ENCODE measurements at regions not wholly inside any gene's neighbourhood (a gene's known extent, or its start where the extent isn't known, plus 50 kb on each side); places are given as distances from the start of the nearest gene placed in this dataset.

DNA sequence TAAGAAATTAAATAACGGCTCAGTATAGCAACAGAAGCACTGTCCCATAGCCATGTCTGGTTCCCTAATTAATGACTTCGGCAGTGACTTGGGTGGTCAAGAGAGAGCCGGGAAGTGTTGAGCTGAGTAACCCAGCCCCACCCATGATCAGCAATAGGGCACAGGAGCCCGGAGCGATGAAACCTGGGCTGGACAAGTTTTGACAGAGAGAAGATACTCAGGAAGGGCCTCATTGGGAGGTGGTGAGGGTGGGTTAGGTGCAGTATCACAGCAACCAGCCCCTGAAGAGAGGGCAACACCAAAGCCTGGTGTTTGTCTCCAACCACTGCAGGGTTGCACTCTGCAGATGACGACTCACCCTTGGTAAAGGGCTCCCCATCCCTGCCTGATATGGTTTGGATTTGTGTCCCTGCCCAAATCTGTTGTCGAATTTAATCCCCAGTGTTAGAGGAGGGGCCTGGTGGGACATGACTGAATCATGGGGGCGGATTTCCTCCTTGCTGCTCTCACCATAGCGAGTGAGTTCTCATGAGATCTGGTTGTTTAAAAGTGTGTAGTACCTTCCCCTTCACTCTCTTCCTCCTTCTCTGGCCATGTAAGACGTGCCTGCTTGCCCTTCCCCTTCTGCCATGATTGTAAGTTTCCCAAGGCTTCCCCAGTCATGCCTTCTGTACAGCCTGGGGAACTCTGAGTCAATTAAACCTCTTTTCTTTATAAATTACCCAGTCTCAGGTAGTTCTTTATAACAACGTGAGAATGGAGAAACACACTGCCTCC is 124.9 kb upstream of the MED13L start:
- no peak for DNase-seq (ENCODE audit: low spot score)

DNA sequence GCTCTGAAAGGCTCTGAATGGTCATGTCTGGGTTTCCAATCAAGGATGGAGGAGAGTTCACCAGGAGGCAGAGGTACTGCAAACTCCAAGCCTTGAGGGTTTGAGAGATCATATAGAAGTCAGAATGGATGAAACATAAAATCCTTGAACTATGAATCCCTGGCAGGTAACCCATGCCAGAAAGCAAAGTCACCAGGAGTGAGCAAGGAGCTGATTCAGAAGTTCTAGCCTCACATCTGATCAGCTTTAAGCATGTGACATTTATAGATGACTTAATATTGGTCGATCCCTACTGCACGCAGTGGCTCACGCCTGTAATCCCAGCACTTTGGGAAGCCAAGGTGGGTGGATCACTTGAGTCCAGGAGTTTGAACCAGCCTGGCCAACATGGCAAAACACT is 126.1 kb upstream of the MED13L start:
- DNase-seq (ENCODE audit: low spot score): no peak

DNA sequence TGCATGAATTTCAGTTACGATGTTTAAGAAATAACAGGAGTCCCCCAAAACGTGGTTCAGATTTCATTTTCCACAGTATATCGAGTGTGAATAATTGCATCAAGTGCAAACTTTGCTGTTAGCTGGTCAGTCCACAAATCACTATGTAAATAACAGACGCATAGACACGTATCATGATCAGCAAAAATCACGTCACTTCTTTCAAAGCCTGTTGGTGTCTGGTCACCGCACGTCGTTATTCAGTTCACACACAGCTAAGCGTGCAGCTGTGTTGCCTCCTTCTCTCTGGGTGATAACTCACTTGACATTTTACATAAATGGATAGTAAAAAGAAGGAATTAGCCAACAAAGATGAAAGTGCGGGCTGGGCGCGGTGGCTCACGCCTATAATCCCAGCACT is 126.8 kb upstream of the MED13L start:
- DNase-seq (ENCODE audit: low spot score): no peak

DNA sequence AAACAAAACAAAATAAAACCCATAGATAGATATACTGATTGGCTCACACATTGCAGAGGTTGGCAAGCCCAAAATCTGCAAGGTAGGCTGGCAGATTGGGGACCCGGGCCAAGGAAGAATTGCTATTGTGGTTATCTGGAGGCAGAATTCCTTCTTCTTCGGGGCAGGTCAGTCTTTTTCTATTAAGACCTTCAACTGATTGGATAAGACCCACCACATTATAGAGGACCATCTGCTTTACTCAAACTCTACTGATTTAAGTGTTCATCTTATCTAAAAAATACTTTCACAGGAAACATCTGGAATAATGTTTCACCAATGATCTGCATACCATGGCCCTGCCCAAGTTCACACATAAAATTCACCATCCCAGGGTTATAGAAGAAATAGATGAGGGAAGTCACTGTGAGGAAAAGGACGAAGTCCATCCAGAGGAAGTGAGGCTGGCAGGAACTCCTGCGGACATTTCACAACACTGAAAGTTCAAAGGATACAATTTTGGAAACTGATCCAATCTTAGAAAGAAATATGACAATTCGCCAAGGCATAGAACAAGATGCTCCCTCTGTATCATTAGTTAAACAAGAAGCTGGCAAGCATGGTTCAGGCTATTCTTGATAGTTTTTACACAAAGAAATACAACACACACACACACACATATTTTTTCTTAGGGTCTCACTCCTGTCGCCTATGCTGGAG is 127.6 kb upstream of the MED13L start:
- no peak for DNase-seq (ENCODE audit: low spot score)

DNA sequence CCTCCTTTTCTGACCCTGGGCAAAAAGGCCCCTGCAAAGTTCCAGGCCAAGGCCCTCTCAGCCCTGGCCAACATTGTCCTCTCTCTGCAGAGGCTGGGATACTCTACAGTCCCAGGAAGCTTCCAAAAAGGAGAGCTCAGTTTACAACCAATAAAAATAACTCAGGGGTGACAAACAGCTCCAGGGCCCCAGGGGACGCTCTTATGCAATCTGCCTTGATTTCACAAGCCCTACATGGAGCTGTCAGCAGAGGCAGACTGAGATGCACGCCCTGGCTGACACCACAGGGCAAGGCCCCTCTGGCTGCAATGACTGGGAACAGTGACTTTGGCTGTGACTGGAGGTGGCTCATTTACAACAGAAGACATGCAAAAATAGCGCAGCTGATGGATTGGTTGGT is 129.0 kb upstream of the MED13L start:
- peak; percentile 89 for DNase-seq (ENCODE audit: low spot score)

DNA sequence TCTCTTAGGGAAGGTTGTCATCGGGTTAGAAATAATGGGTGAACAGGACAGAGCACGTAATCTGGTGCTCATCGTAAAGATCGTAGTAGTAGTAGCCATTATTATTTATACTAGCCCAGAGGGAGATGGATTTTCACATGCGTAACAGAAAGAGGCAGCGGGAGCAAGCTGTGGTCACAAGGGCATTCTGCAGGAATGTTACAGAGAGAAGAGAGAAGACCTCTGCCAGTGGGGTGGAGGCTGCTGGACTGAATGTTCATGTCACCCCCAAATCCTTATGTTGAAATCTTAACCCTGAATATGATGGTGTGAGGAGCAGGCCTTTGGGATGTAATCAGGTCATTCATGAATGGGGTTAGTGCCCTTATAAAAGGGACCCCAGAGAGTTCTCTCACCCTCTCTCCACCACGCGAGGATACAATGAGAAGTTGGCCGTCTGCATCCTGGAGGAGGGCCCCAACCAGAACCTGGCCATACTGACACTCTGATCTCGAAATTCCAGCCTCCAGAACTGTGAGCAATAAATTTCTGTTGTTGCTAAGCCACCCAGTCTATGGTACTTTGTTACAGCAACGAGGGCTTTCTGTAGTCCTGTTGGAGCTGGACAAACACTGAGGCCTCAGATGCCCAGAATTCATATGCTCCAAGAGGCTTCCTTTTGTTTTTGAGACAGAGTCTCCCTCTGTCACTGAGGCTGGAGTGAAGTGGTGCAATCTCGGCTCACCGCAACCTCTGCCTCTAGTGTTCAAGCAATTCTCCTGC is 131.2 kb upstream of the MED13L start:
- no peak for DNase-seq (ENCODE audit: low spot score)

DNA sequence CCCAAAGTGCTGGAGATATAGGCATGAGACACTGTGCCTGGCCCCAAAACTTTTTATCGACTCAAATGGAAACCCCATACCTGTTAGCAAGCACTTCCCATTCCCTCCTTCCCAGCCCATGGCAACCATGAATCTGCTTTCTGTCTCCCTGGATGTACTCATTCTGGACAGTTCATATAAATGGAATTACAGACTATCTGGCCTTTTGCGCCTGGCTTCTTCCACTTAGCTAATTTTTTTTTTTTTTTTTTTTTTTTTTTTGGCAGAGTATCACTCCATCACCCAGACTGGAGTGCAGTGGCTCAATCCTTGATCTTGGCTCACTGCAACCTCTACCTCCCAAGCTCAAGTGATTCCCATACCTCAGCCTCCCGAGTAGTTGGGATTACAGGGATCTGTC is 134.5 kb upstream of the MED13L start:
- no peak for DNase-seq (ENCODE audit: low spot score)

DNA sequence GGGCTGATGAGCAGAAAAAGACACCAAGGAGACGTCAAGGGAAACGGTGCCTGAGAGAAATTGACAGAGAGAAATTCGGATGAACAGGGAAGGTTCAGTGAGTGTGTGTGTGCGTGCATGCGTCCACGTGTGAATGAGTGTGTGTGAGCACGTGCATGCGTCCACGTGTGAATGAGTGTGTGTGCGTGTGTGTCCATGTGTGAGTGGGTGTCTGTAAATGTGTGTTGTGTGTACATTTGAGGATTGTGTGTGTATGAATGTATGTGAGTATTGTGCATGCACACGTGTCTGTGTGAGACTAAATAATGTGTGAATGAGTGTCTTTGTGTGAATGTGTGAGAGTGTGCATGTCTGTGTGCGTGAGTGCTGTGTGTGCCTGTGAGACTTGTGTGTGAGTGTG is 137.4 kb upstream of the MED13L start:
- DNase-seq (ENCODE audit: low spot score): no peak

DNA sequence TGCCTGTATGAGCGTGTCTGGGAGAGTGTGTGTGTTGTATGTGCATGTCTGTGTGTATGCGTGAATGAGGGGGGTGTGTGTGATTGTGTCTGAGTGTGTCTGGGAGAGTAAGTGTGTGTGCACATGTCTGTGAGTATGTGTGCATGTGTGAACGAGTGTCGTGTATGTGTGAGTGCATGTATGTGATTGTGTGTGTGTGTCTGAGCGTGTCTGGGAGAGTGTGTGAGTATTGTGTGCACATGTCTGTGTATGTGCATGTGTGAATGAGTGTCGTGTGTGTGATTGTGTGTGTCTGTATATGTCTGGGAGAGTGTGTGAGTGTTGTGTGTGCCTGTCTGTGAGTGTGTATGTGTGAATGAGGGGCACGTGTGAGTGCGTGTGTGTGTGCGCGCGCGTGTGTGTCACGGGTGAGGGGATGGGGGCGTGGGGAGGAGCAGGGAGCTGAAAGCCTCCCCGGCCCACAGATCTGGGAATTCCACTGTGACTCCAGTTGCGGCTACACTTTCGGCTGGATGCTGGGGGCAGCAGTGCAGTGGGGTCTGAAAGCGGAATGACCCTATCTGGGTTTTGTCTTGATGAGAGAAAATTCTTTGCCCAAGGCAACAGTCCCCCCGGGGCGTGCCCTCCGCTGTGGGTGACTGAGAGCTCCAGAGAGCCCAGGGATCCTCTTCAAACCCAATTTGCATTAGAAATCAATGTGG is 138.1 kb upstream of the MED13L start:
- no peak for DNase-seq (ENCODE audit: low spot score)

DNA sequence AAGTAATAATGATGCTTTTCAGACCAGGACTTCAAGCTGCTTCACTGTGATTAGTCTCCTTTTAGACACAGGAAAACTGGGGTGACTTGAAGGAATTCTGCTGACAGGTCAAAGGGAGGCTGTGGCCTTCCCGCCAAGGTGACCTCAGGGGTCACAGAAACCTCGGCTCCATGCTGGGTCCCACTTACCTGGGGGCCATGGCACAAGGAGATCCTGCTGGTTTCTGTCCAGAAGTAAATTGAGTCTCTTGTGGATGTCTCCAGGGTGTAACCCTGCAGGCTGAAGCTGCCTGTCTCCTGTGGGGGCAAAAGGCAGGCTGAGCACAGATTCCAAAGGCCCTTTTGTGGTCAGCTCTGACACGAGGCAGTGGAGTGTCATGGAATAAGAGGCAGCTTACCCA is 138.7 kb upstream of the MED13L start:
- no peak for DNase-seq (ENCODE audit: low spot score)

DNA sequence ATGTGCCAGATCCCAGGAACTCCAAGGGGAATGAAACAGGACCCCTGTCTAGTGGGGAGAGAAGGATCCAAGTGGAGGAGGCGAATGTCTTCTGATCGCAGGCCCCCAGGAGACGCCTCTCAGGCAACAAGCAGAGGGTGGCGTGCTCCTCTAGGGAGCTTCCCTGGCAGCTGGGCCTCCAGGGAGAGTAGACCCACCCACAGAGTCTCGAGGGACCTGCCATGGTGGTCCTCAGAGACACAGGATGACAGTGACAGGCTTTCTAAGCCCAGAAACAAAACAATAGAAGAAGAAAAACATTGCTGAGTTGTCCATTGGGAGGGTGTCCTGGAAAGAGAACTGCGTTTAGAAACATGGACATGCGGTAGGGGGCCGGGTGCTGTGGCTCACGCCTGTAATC is 140.6 kb upstream of the MAP1LC3B2 start:
- no peak for DNase-seq (ENCODE audit: low spot score)

DNA sequence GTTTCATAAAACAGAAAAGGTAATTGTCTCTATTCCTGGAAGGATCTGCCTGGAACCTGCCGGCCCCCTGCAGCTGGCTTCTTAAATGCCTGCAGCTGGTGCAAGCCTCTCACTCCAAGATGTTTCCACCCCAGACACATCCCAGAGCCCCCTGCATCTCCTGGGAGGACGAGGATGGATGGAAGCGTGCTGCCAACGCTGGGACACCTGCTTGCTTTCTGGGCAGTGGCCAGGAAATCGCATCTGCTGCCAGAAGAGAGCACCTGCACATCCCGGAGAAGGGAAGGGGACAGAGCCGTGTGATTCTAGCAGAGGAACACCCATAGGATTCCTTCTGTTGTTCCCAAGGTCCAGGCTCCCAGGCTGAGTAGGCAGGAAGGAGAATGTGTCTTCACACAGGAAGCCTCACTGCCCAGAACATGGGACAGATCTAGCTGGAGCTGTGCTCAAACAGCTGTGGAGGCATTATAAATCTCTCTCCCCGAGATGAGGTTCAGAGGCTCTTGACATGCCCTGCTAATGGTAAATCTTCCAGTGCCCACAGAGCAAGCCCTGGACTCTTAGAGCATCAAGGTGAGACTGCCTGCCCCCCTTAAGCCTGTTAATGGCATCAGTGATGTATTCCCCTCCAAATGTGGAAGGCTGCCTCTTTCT is 138.8 kb upstream of the MAP1LC3B2 start:
- DNase-seq (ENCODE audit: low spot score): no peak

DNA sequence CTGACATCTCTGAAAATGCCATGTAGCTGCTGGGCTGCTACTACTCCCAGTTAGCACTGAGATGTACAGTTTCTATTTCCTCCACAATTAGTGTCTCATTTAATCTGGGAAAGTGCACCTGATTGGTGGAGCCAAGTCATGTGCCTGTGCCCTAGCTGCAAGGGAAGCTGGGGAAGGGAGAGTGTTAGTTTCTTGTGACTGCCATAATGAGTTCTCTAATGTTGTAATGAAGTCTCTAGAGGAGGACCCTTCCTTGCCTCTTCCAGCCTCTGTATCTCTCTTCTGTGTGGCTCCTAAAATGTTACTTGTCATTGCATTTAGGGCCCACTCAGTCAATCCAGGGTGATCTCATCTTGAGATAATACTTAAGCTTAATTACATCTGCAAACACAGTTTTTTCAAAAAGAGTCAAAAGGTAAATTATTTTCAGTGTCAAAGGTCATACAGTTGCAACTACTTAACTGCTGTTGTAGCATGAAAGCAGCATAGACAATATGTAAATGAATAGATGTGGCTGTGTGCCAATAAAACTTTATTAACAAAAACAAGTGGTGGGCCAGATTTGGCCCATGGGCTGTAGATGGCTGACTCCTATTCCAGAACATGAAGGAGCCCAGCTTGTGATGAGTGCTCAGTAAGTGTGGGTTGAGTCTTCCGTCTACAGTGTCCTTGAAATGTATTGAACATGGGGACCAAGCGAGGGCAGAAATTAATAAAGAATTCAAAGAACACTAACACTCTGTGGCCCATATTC is 137.2 kb upstream of the MAP1LC3B2 start:
- no peak for DNase-seq (ENCODE audit: low spot score)

DNA sequence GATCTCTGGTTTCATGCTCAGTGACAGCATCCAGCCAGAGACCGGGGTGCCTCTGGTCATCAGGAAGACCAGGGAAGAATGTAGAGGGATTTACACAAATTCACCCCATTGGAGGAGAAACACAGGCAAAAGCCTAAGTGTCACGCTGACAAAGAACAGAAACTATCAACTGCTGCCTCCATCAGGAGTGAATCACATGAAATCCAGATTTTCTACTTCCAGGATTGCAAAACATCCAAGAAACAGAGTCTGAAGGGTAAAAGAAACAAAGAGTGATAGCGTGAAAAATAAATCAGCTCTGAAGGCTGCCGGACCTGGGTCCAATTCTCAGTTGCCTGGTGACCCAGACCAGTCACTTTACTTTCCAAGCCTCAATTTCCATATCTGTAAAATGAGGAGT is 136.1 kb upstream of the MAP1LC3B2 start:
- no peak for DNase-seq (ENCODE audit: low spot score)

DNA sequence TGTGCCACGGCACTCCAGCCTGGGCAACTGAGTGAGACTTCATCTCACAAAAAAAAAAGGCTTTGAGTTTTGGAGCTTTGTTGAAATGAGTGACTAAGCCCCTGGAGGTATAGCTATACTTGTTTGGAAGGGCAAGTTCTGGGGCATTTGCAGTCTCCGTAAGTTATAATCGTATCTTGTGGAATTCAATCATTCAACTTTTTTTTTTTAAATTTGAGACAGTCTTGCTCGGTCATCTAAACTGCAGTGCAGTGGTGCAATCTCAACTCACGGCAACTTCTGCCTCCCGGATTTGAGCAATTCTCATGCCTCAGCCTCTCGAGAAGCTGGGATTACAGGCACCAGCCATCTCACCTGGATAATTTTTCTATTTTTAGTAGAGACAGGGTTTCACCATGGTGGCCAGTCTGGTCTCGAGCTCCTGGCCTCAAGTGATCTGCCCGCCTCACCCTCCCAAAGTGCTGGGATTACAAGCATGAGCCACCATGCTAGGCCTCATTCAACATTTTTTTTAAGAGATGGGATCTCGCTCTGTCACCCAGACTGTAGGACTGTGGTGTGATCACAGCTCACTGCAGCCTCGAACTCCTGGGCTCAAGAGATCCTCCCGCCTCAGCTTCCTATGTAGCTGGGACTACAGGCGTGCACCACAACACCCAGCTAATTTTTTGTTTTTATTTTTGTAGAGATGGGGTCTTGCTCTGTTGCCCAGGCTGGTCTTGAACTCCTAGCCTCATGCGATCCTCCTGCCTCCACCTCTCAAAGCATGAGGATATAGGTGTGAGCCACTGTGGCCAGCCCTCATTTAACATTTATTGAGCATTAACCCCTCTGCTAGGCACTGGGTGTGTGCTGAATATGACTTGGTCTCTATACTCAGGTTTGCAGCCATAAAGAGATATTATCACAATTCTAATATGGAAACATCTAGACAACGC is 133.7 kb upstream of the MAP1LC3B2 start:
- no peak for DNase-seq (ENCODE audit: low spot score)

DNA sequence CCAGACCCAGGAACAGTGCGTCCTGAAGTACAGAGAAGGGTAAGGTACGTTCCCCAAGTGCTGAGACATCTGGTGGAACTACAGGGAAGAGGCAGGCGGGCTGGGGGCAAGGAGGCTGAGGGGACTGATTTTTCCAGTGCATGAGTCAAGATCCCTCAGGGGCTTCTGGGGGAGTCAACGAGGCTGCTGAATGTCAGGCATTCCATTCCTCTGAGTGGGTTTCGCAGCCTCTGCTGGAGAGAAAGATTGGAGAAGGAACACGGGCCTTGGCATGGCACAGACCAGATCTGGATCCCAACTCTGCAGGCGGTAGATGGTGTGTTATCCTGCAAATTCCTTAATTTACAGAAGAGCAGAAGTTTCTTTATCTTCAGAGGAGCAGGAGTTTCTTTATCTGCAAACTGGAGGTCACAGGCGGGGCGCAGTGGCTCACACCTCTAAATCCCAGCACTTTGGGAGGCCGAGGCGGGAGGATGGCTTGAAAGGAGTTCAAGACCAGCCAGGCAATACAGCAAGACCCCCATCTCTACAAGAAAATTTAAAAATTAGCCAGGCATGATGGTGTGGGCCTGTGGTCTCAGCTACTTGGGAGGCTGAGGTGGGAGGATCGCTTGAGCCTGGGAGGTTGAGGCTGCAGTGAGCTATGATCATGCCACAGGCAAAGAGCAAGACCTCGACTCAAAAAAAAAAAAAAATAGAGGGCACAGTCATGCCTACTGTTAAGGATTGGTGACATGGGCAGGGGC is 132.6 kb upstream of the MAP1LC3B2 start:
- peak; percentile 49 for DNase-seq (ENCODE audit: low spot score)

DNA sequence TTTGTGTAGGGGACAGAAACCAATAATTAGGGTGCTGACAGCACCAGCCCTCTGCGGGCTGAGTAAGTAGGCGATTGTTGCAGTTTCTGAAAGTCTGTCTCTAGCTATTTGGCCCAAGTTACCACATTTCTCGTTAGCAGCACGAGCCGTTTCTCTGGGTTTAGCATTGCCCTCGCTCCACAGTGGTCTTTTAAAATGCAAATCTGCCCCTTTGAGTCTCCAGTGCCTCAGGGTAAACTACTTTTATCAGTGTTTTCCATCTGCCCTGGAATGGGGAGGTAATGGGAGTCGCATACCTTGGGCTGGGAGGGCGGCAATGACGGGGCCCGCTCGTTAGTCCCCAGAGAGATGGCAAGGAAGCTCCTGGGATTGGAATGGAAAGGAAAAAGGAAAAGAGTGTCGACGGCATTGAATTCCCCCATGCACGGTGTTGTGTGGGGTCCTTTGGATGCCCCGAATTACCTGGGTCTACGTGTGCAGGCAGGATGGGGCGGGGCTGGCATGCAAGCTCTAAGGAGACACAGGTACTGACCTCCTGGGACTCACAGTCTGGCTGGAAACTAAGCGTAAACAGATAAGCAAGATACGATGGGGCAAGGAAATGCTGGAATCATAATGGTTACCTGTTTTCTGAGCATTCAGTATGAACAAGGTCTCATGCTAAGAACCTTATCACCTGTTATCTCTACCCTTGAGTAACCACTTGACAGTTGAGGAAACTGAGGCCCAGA is 131.8 kb upstream of the MAP1LC3B2 start:
- no peak for DNase-seq (ENCODE audit: low spot score)

DNA sequence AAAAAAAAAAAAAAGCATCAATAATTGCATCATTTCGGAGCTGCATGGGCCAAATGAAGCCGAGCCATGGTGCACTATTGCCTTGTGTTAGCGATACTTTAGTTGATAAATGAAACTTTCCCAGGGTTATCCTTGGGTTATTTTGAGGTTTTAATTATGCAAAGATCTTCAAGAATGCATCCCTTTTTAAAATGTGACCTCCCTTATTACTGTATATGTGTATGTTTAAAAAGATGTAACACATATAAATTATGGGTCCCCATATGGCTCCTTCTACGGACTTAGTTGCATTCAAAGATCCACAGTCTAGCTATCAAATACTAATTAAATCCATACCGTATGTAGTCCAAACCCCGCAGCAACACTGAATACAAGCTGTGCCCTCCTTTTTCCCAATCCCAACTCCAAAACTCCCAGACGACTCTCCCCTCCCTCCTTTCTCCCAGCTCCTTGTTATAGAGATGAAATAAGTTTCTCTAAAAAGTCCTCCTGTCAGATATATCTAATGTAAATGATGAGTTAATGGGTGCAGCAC is 129.3 kb upstream of the MAP1LC3B2 start:
- no peak for DNase-seq (ENCODE audit: low spot score)
